ENCODE measurements at regions not wholly inside any gene's neighbourhood (a gene's known extent, or its start where the extent isn't known, plus 50 kb on each side); places are given as distances from the start of the nearest gene placed in this dataset.
"Not testable (repeated sequence)": the region's sequence is repeated elsewhere in the genome, so short reads cannot be mapped to it uniquely, and the experiment has no call there.

DNA sequence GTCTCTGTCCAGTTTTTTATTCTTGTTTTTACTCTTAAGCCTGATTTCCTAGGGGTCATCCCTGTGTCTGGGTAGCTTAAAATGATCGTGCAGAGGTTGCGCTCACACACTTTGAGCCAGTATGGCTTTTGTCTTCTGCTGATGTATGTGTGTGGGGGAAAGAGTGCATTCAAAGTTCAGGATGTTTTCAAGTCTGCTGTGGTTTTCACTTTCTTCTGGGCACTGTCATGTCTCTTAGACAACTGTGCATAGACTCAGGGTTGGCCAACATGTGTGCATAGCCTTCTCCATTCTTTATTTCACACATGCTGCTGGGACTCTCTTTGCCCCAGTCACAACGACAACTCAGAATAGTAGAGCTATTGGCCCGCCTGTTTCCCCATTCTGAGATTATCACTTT is 139.1 kb downstream of the WNT7A start:
- FAIRE-seq, result no peak
- TF ChIP-seq, protein P1, sequence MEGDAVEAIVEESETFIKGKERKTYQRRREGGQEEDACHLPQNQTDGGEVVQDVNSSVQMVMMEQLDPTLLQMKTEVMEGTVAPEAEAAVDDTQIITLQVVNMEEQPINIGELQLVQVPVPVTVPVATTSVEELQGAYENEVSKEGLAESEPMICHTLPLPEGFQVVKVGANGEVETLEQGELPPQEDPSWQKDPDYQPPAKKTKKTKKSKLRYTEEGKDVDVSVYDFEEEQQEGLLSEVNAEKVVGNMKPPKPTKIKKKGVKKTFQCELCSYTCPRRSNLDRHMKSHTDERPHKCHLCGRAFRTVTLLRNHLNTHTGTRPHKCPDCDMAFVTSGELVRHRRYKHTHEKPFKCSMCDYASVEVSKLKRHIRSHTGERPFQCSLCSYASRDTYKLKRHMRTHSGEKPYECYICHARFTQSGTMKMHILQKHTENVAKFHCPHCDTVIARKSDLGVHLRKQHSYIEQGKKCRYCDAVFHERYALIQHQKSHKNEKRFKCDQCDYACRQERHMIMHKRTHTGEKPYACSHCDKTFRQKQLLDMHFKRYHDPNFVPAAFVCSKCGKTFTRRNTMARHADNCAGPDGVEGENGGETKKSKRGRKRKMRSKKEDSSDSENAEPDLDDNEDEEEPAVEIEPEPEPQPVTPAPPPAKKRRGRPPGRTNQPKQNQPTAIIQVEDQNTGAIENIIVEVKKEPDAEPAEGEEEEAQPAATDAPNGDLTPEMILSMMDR (IDR thresholded peaks at IDR 0.05), result no peak
- WGBS, 2 donors, result 64 to 80% methylated on average over 4 of the region's 4 CpGs

DNA sequence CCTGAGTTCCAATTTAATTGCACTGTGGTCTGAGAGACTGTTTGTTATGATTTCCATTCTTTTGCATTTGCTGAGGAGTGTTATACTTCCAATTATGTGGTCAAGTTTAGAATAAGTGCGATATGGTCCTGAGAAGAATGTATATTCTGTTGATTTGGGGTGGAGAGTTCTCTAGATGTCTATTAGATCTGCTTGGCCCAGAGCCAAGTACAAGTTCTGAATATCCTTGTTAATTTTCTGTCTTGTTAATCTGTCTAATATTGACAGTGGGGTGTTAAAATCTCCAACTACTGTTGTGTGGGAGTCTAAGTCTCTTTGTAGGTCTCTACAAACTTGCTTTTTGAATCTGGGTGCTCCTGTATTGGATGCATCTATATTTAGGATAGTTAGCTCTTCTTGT is 146.1 kb downstream of the WNT7A start:
- H3K27me3 ChIP-seq; H3K36me3 ChIP-seq; H3K4me3 ChIP-seq; H3K27ac ChIP-seq; DNase-seq; FAIRE-seq; intact Hi-C loops (cut with DNase I); H3K9me3 ChIP-seq; H3K4me1 ChIP-seq; ATAC-seq: not testable (repeated sequence)
- WGBS, 2 donors, result 78 to 89% methylated on average over 1 of the region's 1 CpG

More for the DNA sequence above, 139.1 kb downstream of the WNT7A start:
- H3K4me3 ChIP-seq, result no peak overlapping the region
- ATAC-seq (no peak), DNase-seq (no peak)
- H3K9me3 ChIP-seq, result no peaks in the 10 kb centered on the region
- intact Hi-C loops (cut with DNase I), result no loop called here
- H3K27me3 ChIP-seq, result no peaks in the 10 kb centered on the region
- no peaks in the 10 kb centered on the region for H3K36me3 ChIP-seq
- no peak overlapping the region for H3K27ac ChIP-seq
- no peaks in the 10 kb centered on the region for H3K4me1 ChIP-seq

DNA sequence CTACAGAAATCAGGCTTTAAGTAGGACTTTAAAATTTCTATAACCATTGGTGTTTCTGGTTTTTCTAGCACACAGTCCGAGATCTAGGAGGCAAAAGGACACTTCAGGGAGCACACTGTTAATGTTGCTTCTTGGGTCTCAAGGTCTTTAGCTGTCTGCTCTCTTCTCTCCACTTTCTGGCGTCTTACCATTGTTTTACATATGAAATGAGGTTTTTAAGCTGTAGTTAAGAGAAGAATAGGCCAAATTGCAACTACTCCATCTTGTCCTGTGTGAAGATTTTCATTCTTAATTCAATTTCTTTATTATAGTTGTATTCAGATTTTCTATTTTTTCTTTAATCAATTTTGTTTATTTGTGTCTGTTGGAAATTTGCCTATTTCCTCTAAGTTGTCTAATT is 151.4 kb downstream of the WNT7A start:
- FAIRE-seq, result no peak
- intact Hi-C loops (cut with DNase I), result no loop called here
- no peaks in the 10 kb centered on the region for H3K36me3 ChIP-seq
- TF ChIP-seq, protein P1 (IDR thresholded peaks at IDR 0.05), result no peak
- WGBS, 2 donors, result 53 to 54% methylated on average over 2 of the region's 2 CpGs
- H3K27ac ChIP-seq, result no peak overlapping the region
- no peak for ATAC-seq
- H3K4me3 ChIP-seq, result no peak overlapping the region
- no peaks in the 10 kb centered on the region for H3K27me3 ChIP-seq
- no peak for DNase-seq
- H3K9me3 ChIP-seq, result peaks cover 0 to 4% (median 0%) of the 10 kb centered on the region in 4 donors
- no peaks in the 10 kb centered on the region for H3K4me1 ChIP-seq

DNA sequence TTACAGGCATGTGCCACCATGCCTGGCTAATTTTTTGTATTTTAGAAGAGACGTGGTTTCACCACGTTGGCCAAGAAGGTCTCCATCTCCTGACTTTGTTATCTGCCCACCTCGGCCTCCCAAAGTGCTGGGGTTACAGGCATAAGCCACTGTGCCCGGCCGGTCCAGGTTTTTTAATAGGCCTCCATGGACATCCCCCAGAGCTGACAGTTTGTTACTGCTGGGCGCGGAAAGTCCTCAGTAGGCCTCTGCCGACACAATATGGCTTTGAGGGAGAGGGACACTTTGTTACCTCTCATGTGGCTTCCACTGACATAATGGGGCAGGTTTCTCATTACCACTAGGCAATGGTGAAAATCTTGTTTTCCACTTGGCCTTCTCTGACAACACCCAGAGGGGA is 152.0 kb downstream of the WNT7A start:
- Histone ChIP-seq H3K27me3 (no peaks in the 10 kb centered on the region), H3K36me3 (no peaks in the 10 kb centered on the region), H3K4me1 (no peaks in the 10 kb centered on the region), H3K4me3 (no peak overlapping the region), H3K9me3 (peaks cover 0 to 4% (median 0%) of the 10 kb centered on the region in 4 donors), H3K27ac (no peak overlapping the region)
- TF ChIP-seq, protein P1 (IDR thresholded peaks at IDR 0.05), result no peak
- FAIRE-seq (no peak), DNase-seq (peak in 1 of 6 donors; percentile 14), ATAC-seq (no peak)
- intact Hi-C loops (cut with DNase I), result no loop called here
- WGBS, 2 donors, result 72 to 77% methylated on average over 8 of the region's 8 CpGs

- intact Hi-C loops (cut with DNase I), result no loop called here
- TF ChIP-seq, protein P1 (IDR thresholded peaks at IDR 0.05), result no peak
- Histone ChIP-seq H3K4me3 (no peak overlapping the region), H3K27ac (no peak overlapping the region), H3K4me1 (no peaks in the 10 kb centered on the region), H3K36me3 (no peaks in the 10 kb centered on the region), H3K9me3 (peaks cover 0 to 4% (median 0%) of the 10 kb centered on the region in 4 donors), H3K27me3 (no peaks in the 10 kb centered on the region)
- FAIRE-seq, result no peak
- ATAC-seq, result no peak
- 66 to 79% methylated on average over 4 of the region's 4 CpGs for WGBS, 2 donors
- DNase-seq, result peak in 1 of 6 donors; percentile 7
Observed at GRCh38 chr3:13723676-13724207, 156.1 kb downstream of the WNT7A start.
